SU-DHL-6 (cell line): ENCODE measurements at regions not wholly inside any gene's neighbourhood (a gene's known extent, or its start where the extent isn't known, plus 50 kb on each side); places are given as distances from the start of the nearest gene placed in this dataset.

Experiments used
- H2AFZ ChIP-seq: fragments of 200-600 bp; sonication (generic); 2 replicates; pipeline ENCODE4 v1.6.1; 2014; ENCODE audit warnings: low read depth, mild to moderate bottlenecking, moderate library complexity, mixed read lengths, antibody characterized with exemption, low read length; ENCODE audit not compliant: severe bottlenecking
- H3F3A ChIP-seq: fragments of 200-600 bp; shearing (Covaris generic); 2 replicates; pipeline ENCODE4 v1.6.0; 2016; ENCODE audit warnings: antibody characterized with exemption, mild to moderate bottlenecking; ENCODE audit not compliant: insufficient read depth
- H3K27ac ChIP-seq: fragments of 200-600 bp; sonication (generic); 2 replicates; pipeline ENCODE4 v1.5.1; 2016; ENCODE audit warnings: low read depth, mild to moderate bottlenecking, low read length, moderate library complexity, mixed read lengths
- H3K27me3 ChIP-seq: fragments of 200-600 bp; sonication (generic), shearing (Covaris generic); 2 replicates; pipeline ENCODE4 v1.6.0; 2014; ENCODE audit warnings: mild to moderate bottlenecking, low read length
- H3K36me3 ChIP-seq: fragments of 200-600 bp; sonication (generic); 2 replicates; pipeline ENCODE4 v1.6.1; 2014; ENCODE audit warnings: mild to moderate bottlenecking, low read length, mixed read lengths
- H3K4me2 ChIP-seq: fragments of 300-600, 200-600 bp; shearing (Covaris generic), sonication (generic); 2 replicates; pipeline ENCODE4 v1.6.0; 2014; ENCODE audit warnings: low read length, low read depth, mild to moderate bottlenecking; ENCODE audit not compliant: poor library complexity, severe bottlenecking
- H3K4me3 ChIP-seq: fragments of 200-600 bp; sonication (generic); 2 replicates; pipeline ENCODE4 v1.5.1; 2014; ENCODE audit warnings: antibody characterized with exemption, low read length, mild to moderate bottlenecking, mixed read lengths; ENCODE audit not compliant: insufficient read depth, poor library complexity, severe bottlenecking
- H3K79me2 ChIP-seq: fragments of 200-600 bp; sonication (generic); 2 replicates; pipeline ENCODE4 v1.6.1; 2014; ENCODE audit warnings: mild to moderate bottlenecking, low read length, moderate library complexity; ENCODE audit not compliant: insufficient read depth
- H3K9ac ChIP-seq: fragments of 200-600 bp; sonication (generic); 2 replicates; pipeline ENCODE4 v1.7.0; 2014; ENCODE audit warnings: mild to moderate bottlenecking, low read length
- H3K9me2 ChIP-seq: fragments of 200-600 bp; sonication (generic); replicated peaks from 2 replicates; pipeline ENCODE4 v1.6.1; 2014; ENCODE audit warnings: low read length; ENCODE audit not compliant: insufficient read depth
- H3K9me3 ChIP-seq: fragments of 200-600 bp; sonication (generic); 2 replicates; pipeline ENCODE4 v1.6.1; 2014; ENCODE audit warnings: low read length, mixed read lengths; ENCODE audit not compliant: insufficient read depth
- H4K20me1 ChIP-seq: fragments of 200-600 bp; sonication (generic); 2 replicates; pipeline ENCODE4 v1.6.1; 2014; ENCODE audit warnings: low read depth, mild to moderate bottlenecking, antibody characterized with exemption, low read length, moderate library complexity, mixed read lengths
- CTCF ChIP-seq: fragments of 200-600 bp; sonication (generic); IDR thresholded peaks from one replicate; pipeline ENCODE4 v1.5.1; 2017; ENCODE audit warnings: antibody characterized with exemption, mild to moderate bottlenecking, low read length, moderate library complexity; ENCODE audit not compliant: insufficient read depth, poor library complexity, severe bottlenecking
- EZH2phosphoT487 ChIP-seq: fragments of 200-600 bp; sonication (generic), shearing (Covaris generic); conservative IDR thresholded peaks from 2 replicates; pipeline ENCODE4 v1.6.1; 2018; ENCODE audit warnings: mild to moderate bottlenecking, antibody characterized with exemption, low read length, moderate library complexity, mixed read lengths

DNA sequence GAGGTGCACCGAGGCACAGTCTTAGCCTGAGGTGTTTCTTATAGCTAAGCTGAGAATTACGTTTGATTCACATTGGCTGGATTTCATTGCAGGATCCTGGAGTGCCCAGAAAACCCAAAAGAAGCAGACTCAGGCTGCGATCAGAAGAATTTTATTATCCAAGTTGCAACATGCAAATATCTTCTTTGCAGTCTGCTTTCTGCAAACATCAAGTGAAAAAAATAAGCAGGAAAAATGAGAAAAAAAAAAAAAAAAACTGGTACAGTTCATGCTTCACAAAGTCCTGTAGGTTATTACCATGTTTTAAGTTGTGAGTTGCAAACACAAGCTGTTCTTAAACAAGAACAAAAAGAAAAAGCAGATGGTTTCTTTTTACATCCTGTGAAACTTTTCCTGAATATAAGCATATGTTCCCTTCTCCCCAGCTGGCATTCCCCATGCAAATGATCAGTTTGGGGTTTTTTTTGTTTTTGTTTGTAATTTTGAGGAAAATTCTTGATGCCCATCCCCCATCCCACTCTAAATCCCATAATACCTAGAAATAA is 349.0 kb downstream of the CBLN4 start:
- Histone ChIP-seq H3K27ac (no peak overlapping the region), H3F3A (no peaks in the 10 kb centered on the region), H3K36me3 (no peaks in the 10 kb centered on the region), H3K9me3 (no peaks in the 10 kb centered on the region), H3K27me3 (no peaks in the 10 kb centered on the region), H3K79me2 (no peaks in the 10 kb centered on the region), H3K4me3 (no peak overlapping the region), H3K4me2 (no peak overlapping the region), H3K9ac (no peak overlapping the region), H3K9me2 (no peaks in the 10 kb centered on the region), H2AFZ (no peak overlapping the region), H4K20me1 (no peaks in the 10 kb centered on the region)
- TF ChIP-seq EZH2phosphoT487 (no peak), CTCF (no peak)

- Histone ChIP-seq H3K36me3 (no peaks in the 10 kb centered on the region), H3K9me2 (no peaks in the 10 kb centered on the region), H3K9ac (no peak overlapping the region), H3F3A (no peaks in the 10 kb centered on the region), H3K4me3 (no peak overlapping the region), H3K27ac (no peak overlapping the region), H3K9me3 (no peaks in the 10 kb centered on the region), H2AFZ (no peak overlapping the region), H3K79me2 (no peaks in the 10 kb centered on the region), H4K20me1 (no peaks in the 10 kb centered on the region), H3K27me3 (no peaks in the 10 kb centered on the region), H3K4me2 (no peak overlapping the region)
- no peak for TF ChIP-seq EZH2phosphoT487
- no peak for TF ChIP-seq CTCF
Measured at GRCh38 chr20:55650657-55651360, 354.5 kb downstream of the CBLN4 start.

GRCh38 chr20:55649254-55649653 is 356.1 kb downstream of the CBLN4 start:
- Histone ChIP-seq H3K9me3 (no peaks in the 10 kb centered on the region), H3K36me3 (no peaks in the 10 kb centered on the region), H3F3A (no peaks in the 10 kb centered on the region), H3K27ac (no peak overlapping the region), H3K79me2 (no peaks in the 10 kb centered on the region), H4K20me1 (no peaks in the 10 kb centered on the region), H2AFZ (no peak overlapping the region), H3K9me2 (no peaks in the 10 kb centered on the region), H3K4me3 (no peak overlapping the region), H3K4me2 (no peak overlapping the region), H3K27me3 (no peaks in the 10 kb centered on the region), H3K9ac (no peak overlapping the region)
- TF ChIP-seq EZH2phosphoT487 (no peak), CTCF (no peak)
